ENCODE measurements at regions not wholly inside any gene's neighbourhood (a gene's known extent, or its start where the extent isn't known, plus 50 kb on each side); places are given as distances from the start of the nearest gene placed in this dataset.
"Not testable (repeated sequence)": the region's sequence is repeated elsewhere in the genome, so short reads cannot be mapped to it uniquely, and the experiment has no call there.

DNA sequence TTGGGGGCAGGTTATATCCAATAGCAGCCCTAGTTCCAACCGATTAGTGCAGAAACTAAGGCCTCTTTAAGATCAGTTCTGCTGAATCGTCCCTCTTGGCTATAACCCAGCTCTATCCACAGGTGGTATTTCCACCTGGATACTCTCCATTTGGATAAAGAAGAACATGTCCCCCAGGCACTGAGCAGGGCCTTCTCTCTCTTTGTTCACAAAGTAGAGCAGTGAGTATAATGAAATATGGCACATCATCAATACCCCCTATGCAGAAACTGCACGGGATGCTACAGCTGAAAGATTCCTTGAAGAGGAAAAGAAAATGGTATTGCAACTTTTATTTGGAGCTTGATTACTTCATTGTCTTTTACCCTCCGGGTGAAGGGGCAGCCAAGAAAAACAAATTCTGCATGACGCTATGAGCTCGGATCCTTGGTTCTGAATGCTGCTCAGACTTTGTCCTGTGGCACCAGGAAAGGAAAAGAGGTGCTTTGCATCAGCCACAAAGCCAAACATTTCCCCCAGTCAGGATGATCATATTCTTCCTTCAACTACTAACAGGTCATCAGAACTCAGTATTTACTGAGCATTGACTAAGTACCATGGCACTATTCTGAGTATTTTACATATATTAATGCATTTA is 399.7 kb downstream of the NPIPA8 start:
- Mint-ChIP-seq H3K27ac (no peak overlapping the region), H3K9me3 (peaks cover 0 to 4% (median 0%) of the 10 kb centered on the region in 3 donors), H3K4me3 (peak overlapping the region in 1 of 4 donors; percentile 52), H3K27me3 (no peaks in the 10 kb centered on the region), H3K36me3 (no peaks in the 10 kb centered on the region), H3K4me1 (peaks cover 10 to 17% (median 14%) of the 10 kb centered on the region in 3 donors)

DNA sequence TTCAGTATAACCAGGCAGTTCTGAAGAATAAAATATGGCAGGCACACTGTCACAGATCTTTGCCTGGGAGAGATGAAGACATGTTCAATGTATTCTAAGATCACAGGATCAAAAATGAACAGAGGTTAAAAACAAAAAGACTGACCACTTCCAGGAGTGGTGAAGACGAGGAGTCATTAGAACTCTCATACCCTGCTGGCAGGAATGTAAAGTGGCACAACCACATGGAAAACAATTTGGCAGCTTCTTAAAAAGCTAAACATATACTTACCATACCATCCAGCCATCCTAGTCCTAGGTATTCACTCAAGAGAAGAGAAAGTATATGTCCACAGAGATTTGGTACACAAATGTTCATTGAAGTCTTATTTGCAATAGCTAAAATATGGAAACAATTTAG is 406.3 kb downstream of the NPIPA8 start:
- peaks cover 0 to 3% (median 0%) of the 10 kb centered on the region in 3 donors for H3K9me3 Mint-ChIP-seq
- no peaks in the 10 kb centered on the region for H3K4me1 Mint-ChIP-seq
- H3K4me3 Mint-ChIP-seq = no peak overlapping the region
- H3K36me3 Mint-ChIP-seq = peaks cover 2% of the 10 kb centered on the region
- peak overlapping the region in 1 of 3 donors; percentile 41 for H3K27ac Mint-ChIP-seq
- peaks cover 5% of the 10 kb centered on the region for H3K27me3 Mint-ChIP-seq

DNA sequence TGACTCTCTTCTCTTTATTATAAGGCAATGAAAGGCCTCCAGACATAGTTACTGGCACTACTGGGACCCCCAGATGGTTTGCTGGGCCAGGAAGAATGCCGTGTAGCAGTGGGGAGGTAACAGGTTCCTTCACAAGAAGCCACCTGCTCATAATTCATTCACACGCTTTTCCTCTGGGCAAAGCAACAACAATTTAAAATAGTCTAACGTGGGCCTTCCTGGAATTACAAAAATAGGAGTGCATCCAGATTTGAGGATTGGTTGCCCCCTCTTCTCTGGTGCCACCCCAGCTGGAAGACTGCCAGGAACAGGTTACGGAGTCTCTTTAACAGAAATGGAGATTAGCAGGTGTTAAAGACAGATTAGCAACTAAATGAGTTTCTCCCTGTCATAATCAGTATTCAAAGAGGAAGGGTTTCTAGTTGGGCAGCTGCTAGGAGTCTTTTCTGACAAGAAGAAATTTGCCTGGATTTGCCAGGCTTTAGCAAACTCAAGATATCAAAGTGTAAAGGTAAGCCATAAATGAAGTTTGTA is 409.6 kb downstream of the NPIPA8 start:
- Mint-ChIP-seq H3K9me3 (peaks cover 4 to 8% (median 6%) of the 10 kb centered on the region in 3 donors), H3K4me3 (no peak overlapping the region), H3K27ac (no peak overlapping the region), H3K27me3 (peaks cover 7% of the 10 kb centered on the region), H3K4me1 (no peaks in the 10 kb centered on the region), H3K36me3 (peaks cover 2% of the 10 kb centered on the region)

DNA sequence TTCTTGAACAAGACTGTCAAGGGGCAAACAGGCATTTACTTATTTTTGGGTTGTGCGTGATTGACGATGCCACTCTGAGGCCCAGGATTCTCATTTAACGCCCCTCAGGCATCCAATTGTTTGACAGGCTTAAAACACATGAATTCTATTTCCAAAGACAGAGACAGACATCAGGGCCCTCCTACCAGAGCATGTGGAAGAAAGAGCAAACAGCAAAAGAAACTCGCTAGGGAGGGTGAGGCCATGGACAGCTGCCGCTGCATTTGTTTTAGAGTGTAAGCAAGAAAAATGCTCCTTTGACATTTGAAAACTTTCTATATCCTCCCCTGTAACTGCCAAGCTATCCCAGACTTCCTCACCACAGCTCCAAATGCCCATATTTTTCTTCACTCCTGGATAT is 410.1 kb downstream of the NPIPA8 start:
- Mint-ChIP-seq H3K36me3 (peaks cover 2% of the 10 kb centered on the region), H3K4me1 (no peaks in the 10 kb centered on the region), H3K27ac (no peak overlapping the region), H3K27me3 (peaks cover 7% of the 10 kb centered on the region), H3K9me3 (peaks cover 4 to 8% (median 6%) of the 10 kb centered on the region in 3 donors), H3K4me3 (no peak overlapping the region)

DNA sequence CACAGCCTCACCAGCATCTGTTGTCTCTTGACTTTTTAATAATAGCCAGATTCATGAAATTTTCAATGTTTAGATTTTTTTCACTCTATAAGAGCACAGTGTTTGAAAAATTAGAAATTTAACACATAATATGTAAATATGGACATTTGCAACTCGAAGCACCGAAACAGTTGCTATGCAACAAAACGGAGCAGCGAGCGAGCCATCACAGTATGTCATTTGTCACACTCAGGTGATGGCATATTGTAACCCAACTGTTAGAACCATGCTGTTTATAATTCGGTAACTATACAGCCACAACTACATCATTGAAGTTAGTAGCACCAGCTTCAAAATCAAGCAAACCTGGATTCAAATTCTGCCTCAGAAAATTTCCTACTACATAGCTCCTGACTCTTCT is 410.8 kb downstream of the NPIPA8 start:
- Mint-ChIP-seq H3K4me1 (no peaks in the 10 kb centered on the region), H3K27me3 (peaks cover 7% of the 10 kb centered on the region), H3K36me3 (peaks cover 2% of the 10 kb centered on the region), H3K27ac (peak overlapping the region in 1 of 3 donors; percentile 11), H3K4me3 (no peak overlapping the region), H3K9me3 (peaks cover 4 to 8% (median 6%) of the 10 kb centered on the region in 3 donors)

DNA sequence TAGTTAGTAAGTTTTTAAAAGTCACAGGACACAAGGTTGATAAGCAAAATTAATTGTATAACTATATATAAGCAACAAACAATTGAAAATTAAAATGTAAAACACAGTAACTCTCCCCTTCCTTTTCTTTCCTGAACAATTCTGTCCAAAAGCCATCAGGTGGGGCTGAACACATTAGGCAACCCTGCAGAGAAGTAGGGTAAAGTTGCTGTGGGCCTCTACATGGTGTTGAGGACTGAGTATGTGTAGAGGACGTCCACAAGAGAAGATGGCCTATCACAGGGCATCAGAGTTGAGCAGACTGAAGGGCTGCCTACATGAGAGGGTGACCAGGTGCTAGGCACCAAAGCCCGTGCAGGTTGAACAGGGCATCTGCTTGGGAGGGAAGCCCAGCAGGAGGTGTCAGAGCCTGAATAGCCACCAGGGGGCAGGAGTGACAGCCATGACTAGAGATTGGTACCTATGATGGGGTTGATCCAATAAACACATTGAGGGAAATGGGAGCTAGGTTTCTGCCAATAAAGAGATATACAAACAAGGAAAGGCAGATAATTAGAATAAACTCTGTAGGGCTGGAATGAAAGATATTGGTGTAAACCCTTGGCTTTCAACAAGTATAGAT is 415.1 kb downstream of the NPIPA8 start:
- Mint-ChIP-seq H3K36me3 (no peaks in the 10 kb centered on the region), H3K27ac (no peak overlapping the region), H3K9me3 (peaks cover 4 to 17% (median 8%) of the 10 kb centered on the region in 3 donors), H3K4me1 (no peaks in the 10 kb centered on the region), H3K27me3 (peaks cover 4% of the 10 kb centered on the region), H3K4me3 (no peak overlapping the region)

DNA sequence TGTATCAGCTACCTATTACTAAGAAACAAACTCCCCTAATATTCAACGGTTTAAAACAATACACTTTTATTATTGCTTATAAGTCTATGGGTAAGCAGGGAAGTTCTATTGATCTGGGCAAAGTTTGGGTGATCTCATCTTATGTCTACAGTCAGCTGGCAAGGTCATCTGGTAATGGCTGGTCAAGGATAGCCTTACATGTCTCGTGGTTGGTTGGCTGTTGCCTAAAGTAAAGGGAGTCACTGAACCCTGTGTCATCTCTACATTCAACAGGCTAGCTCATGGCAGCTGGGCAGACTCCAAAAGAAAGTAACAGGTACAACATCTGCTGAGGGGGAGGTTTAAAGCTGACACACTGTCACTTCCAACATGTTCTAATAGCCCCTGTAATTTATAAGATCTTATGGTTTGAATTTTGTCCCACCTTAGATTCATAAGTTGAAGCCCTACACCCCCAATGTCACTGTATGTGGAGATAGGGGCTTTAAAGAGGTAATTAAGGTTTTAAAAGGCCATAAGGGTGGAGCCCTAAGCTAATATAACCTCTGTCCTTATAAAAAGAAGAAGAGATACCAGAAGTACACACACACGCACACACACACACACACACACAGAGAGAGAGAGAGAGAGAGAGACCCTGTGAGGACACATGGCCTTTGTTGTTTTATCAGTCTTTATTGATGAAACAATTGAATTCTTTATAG is 419.1 kb downstream of the NPIPA8 start:
- H3K27ac Mint-ChIP-seq = no peak overlapping the region
- H3K4me3 Mint-ChIP-seq = no peak overlapping the region
- no peaks in the 10 kb centered on the region for H3K4me1 Mint-ChIP-seq
- peaks cover 10% of the 10 kb centered on the region for H3K27me3 Mint-ChIP-seq
- peaks cover 4 to 25% (median 4%) of the 10 kb centered on the region in 3 donors for H3K9me3 Mint-ChIP-seq
- no peaks in the 10 kb centered on the region for H3K36me3 Mint-ChIP-seq

DNA sequence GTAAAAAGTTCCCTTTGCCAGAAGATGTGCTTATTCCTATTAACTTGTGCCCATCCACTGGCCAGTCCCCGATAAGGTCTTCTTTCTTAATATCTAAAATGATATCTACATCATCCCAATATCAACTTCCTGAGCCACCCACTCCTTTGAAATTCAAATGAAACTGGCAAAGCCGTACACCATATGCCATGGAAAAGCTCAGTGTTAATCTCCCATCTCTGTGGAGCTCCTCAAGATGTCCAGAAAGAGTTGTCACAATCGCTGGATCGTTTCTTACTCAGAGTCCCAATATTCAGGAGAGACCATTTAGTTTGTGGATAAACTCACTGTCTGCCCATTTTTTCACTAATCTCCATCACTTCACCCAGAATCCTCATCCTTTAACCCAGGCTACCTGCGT is 420.7 kb downstream of the NPIPA8 start:
- Mint-ChIP-seq H3K27me3 (peaks cover 10% of the 10 kb centered on the region), H3K4me1 (no peaks in the 10 kb centered on the region), H3K36me3 (no peaks in the 10 kb centered on the region), H3K27ac (no peak overlapping the region), H3K9me3 (peaks cover 4 to 25% (median 6%) of the 10 kb centered on the region in 3 donors), H3K4me3 (no peak overlapping the region)

DNA sequence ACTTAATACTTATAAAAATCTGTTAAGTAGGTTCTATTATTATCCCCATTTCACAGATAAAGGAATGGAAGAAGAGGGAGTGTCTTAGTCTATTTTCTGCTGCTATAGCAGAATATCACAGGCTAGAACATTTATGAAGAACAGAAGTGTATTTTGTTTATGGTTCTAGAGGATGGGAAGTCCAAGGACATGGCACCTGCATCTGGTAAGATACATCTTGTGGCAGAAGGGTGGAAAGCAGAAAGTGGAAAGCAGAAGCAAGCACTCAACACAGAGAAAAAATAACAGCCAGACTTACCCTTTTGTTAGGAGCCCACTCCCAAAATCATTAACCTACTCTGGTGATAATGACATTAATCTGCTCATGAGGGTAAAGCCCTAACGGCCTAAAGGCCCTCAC is 422.4 kb downstream of the NPIPA8 start:
- H3K27me3 Mint-ChIP-seq = peaks cover 10% of the 10 kb centered on the region
- H3K36me3 Mint-ChIP-seq = no peaks in the 10 kb centered on the region
- no peak overlapping the region for H3K4me3 Mint-ChIP-seq
- H3K9me3 Mint-ChIP-seq = peaks cover 4 to 23% (median 6%) of the 10 kb centered on the region in 3 donors
- no peaks in the 10 kb centered on the region for H3K4me1 Mint-ChIP-seq
- H3K27ac Mint-ChIP-seq = no peak overlapping the region

DNA sequence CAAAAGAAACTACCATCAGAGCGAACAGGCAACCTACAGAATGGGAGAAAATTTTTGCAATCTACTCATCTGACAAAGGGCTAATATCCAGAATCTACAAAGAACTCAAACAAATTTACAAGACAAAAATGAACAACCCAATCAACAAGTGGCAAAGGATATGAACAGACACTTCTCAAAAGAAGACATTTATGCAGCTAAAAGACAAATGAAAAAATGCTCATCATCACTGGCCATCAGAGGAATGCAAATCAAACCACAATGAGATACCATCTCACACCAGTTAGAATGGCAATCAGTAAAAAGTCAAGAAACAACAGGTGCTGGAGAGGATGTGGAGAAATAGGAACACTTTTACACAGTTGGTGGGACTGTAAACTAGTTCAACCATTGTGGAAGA is 425.0 kb downstream of the NPIPA8 start:
- H3K4me3 Mint-ChIP-seq, H3K4me1 Mint-ChIP-seq, H3K36me3 Mint-ChIP-seq, H3K27ac Mint-ChIP-seq: not testable (repeated sequence)
- peaks cover 10% of the 10 kb centered on the region for H3K27me3 Mint-ChIP-seq
- H3K9me3 Mint-ChIP-seq = peaks cover 0 to 16% (median 6%) of the 10 kb centered on the region in 3 donors

DNA sequence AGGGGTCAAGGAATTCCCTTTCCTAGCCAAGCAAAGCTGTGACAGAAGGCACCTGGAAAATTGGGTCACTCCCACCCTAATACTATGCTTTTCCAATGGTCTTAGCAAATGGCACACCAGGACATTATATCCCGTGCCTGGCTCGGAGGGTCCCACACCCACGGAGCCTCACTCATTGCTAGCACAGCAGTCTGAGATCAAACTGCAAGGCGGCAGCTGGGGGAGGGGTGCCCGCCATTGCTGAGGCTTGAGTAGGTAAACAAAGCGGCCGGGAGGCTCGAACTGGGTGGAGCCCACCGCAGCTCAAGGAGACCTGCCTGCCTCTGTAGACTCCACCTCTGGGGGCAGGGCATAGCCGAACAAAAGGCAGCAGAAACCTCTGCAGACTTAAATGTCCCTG is 429.9 kb downstream of the NPIPA8 start:
- H3K27ac Mint-ChIP-seq, H3K36me3 Mint-ChIP-seq, H3K27me3 Mint-ChIP-seq, H3K4me1 Mint-ChIP-seq, H3K4me3 Mint-ChIP-seq: not testable (repeated sequence)
- H3K9me3 Mint-ChIP-seq = peaks cover 2 to 15% (median 8%) of the 10 kb centered on the region in 3 donors

DNA sequence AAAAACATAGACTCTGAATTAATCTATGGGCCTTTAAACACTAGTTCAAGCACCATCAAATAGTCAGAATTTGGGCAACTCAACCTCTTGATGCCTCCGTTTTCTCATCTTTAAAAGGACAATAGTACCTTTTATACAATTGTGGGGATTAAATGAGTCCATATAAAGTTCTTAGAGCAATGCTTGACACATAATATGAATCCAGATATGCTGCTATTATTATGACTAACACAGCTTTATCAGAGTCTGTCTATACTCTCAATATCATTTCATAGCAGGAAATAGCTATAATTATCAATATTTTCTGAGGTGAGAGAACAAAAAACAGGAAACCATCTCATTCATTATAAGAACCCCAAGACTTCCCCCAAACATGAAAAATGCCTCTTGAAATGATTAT is 430.5 kb upstream of the XYLT1 start:
- H3K9me3 Mint-ChIP-seq = peaks cover 0 to 15% (median 8%) of the 10 kb centered on the region in 3 donors
- H3K4me3 Mint-ChIP-seq = no peak overlapping the region
- no peaks in the 10 kb centered on the region for H3K4me1 Mint-ChIP-seq
- H3K36me3 Mint-ChIP-seq = peaks cover 2% of the 10 kb centered on the region
- no peak overlapping the region for H3K27ac Mint-ChIP-seq
- H3K27me3 Mint-ChIP-seq = no peaks in the 10 kb centered on the region

DNA sequence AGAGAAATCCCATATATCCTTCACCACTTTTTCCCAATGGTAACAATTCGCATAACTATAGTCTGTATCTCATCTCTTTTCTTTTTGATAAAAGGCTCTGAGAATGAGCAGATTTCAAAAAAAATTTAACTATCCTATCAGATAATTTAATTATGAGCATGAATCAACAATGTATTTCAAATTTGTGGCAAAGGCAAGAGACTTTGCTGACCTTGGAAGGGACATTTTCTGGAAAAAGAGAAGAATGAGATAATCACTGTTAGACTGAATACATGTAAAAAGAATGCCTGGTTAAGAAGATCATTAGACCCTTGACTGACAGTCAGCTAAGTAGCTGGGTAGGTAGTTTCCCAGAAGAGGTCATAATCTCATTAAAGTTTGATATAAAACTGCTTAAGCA is 428.4 kb upstream of the XYLT1 start:
- Mint-ChIP-seq H3K4me1 (no peaks in the 10 kb centered on the region), H3K27me3 (no peaks in the 10 kb centered on the region), H3K27ac (no peak overlapping the region), H3K9me3 (peaks cover 0 to 2% (median 0%) of the 10 kb centered on the region in 3 donors), H3K4me3 (no peak overlapping the region), H3K36me3 (no peaks in the 10 kb centered on the region)

DNA sequence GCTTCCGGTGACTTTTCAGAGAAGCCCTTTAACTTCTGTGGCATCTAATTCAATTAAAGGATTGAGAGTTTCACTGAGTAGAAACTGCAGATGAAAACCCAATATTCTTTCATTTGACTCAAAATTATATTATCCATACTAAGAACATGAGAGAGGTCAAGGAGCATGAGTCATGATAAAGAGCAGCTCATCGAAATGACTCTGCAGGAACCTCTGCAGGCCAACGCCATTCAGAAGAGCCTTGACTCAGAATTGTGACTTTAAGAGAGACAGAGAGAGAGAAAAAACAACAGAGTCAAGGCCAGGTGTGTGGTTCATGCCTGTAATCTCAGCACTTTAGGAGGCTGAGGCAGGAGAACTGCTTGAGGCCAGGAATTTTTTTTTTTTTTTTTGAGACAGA is 417.2 kb upstream of the XYLT1 start:
- Mint-ChIP-seq H3K27me3 (no peaks in the 10 kb centered on the region), H3K4me3 (no peak overlapping the region), H3K4me1 (peaks cover 0 to 1% (median 0%) of the 10 kb centered on the region in 3 donors), H3K9me3 (peaks cover 3 to 8% (median 5%) of the 10 kb centered on the region in 3 donors), H3K36me3 (no peaks in the 10 kb centered on the region), H3K27ac (no peak overlapping the region)

DNA sequence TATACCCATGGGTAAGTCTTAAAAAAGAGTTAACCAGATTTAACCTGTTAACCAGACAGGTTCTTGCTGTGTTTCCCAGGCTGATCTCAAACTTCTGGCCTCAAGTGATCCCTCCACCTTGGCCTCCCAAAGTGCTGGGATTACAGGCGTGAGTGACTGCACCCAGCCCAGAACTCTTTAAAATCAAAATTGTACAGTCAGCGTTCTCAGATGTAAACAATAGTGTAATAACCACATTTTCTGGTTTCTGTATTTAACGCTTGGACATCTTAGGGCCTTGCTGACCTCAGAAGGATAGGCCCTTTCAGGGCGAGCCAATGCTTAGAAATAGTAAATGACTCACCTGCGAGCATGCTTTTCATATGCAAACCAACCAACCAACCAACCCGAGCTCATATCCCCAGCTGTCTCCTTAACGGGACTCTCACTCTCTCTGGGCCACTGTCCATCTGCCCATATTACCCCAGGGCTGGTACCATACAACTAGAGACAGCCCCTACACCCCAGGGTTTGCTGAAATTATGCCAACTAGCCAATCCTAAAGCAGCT is 415.0 kb upstream of the XYLT1 start:
- H3K4me1 Mint-ChIP-seq = peaks cover 0 to 1% (median 0%) of the 10 kb centered on the region in 3 donors
- peaks cover 2% of the 10 kb centered on the region for H3K27me3 Mint-ChIP-seq
- no peak overlapping the region for H3K27ac Mint-ChIP-seq
- no peak overlapping the region for H3K4me3 Mint-ChIP-seq
- H3K36me3 Mint-ChIP-seq = no peaks in the 10 kb centered on the region
- peaks cover 0 to 6% (median 4%) of the 10 kb centered on the region in 3 donors for H3K9me3 Mint-ChIP-seq

Data from IgD-negative memory B cell (primary cell).